IMR-90 (cell line): ENCODE measurements at regions not wholly inside any gene's neighbourhood (a gene's known extent, or its start where the extent isn't known, plus 50 kb on each side); places are given as distances from the start of the nearest gene placed in this dataset.

Experiments
- ATAC-seq: fragments of 200-7000 bp; cut with Tn5 transposase; 2 replicates; pipeline ENCODE4 v1.9.1; 2020; ENCODE audit warnings: low read depth, mild to moderate bottlenecking, moderate library complexity
- BruUV-seq: library from RNA; stranded (reverse); fragments of 400-500 nt; replicated peaks from 2 replicates; lab custom pipeline; 2021; lab: Mats Ljungman, UMichigan
- CTCF ChIA-PET: fragments of 300-600 bp; formaldehyde crosslinking; extraction: SDS; loops from one replicate; lab custom pipeline; 2021; ENCODE audit warnings: antibody characterized with exemption; lab: Yijun Ruan, JAX
- POLR2A ChIA-PET: fragments of 300-600 bp; sonication (Branson Sonifier 250); formaldehyde crosslinking; loops from one replicate; lab custom pipeline; 2022; ENCODE audit warnings: antibody characterized with exemption; ENCODE audit not compliant: unreplicated experiment; lab: Charles Lee
- DNase-seq: peaks from one replicate; pipeline ENCODE4 v3.0.0; 2013
- H2AFZ ChIP-seq: replicated peaks from 2 replicates; pipeline ENCODE3; 2013; ENCODE audit warnings: low read length, mild to moderate bottlenecking; ENCODE audit not compliant: poor library complexity
- H2AK5ac ChIP-seq: 2 replicates; pipeline ENCODE4 v1.6.1; 2013; ENCODE audit warnings: low read depth, low read length, inconsistent platforms
- H2AK9ac ChIP-seq: replicated peaks from 2 replicates; pipeline ENCODE3; 2013; ENCODE audit warnings: mild to moderate bottlenecking, low read depth, low read length, moderate library complexity; ENCODE audit not compliant: poor library complexity
- H2BK120ac ChIP-seq: 2 replicates; pipeline ENCODE4 v1.6.1; 2013; ENCODE audit warnings: low read depth, low read length, inconsistent platforms
- H2BK15ac ChIP-seq: 3 replicates; pipeline ENCODE4 v1.6.1; 2013; ENCODE audit warnings: low read depth, low read length, inconsistent platforms
- H2BK20ac ChIP-seq: 2 replicates; pipeline ENCODE4 v1.6.1; 2013; ENCODE audit warnings: low read depth, mild to moderate bottlenecking, inconsistent platforms, low read length, moderate library complexity
- H2BK5ac ChIP-seq: 2 replicates; pipeline ENCODE4 v1.6.1; 2013; ENCODE audit warnings: mild to moderate bottlenecking, low read depth, low read length, inconsistent platforms; ENCODE audit not compliant: poor library complexity, severe bottlenecking
- H3K14ac ChIP-seq: replicated peaks from 2 replicates; pipeline ENCODE4 v1.6.1; 2013; ENCODE audit warnings: low read depth, low read length, inconsistent platforms
- H3K18ac ChIP-seq: 2 replicates; pipeline ENCODE4 v1.6.1; 2013; ENCODE audit warnings: low read depth, low read length, control low read depth
- H3K23ac ChIP-seq: 2 replicates; pipeline ENCODE4 v1.6.1; 2013; ENCODE audit warnings: low read depth, low read length, inconsistent platforms
- H3K27ac ChIP-seq: 2 replicates; pipeline ENCODE4 v1.5.1; 2013; ENCODE audit warnings: mild to moderate bottlenecking, control low read depth, low read length; ENCODE audit not compliant: insufficient read depth
- H3K27me3 ChIP-seq: 2 replicates; pipeline ENCODE4 v1.6.1; 2013; ENCODE audit warnings: low read length; ENCODE audit not compliant: control insufficient read depth, insufficient read depth
- H3K36me3 ChIP-seq: 2 replicates; pipeline ENCODE4 v1.6.1; 2013; ENCODE audit warnings: low read length, mixed read lengths; ENCODE audit not compliant: control insufficient read depth, insufficient read depth
- H3K4ac ChIP-seq: 2 replicates; pipeline ENCODE4 v1.6.1; 2013; ENCODE audit warnings: low read depth, low read length, inconsistent platforms
- H3K4me1 ChIP-seq: 2 replicates; pipeline ENCODE4 v1.6.1; 2013; ENCODE audit warnings: low read length, mixed read lengths; ENCODE audit not compliant: control insufficient read depth, insufficient read depth
- H3K4me2 ChIP-seq: 2 replicates; pipeline ENCODE4 v1.6.1; 2013; ENCODE audit warnings: low read depth, mild to moderate bottlenecking, control low read depth, low read length, moderate library complexity
- H3K4me3 ChIP-seq: 2 replicates; pipeline ENCODE4 v1.5.1; 2013; ENCODE audit warnings: low read depth, mild to moderate bottlenecking, control low read depth, low read length, moderate library complexity; ENCODE audit not compliant: insufficient read depth
- H3K56ac ChIP-seq: 2 replicates; pipeline ENCODE4 v1.6.1; 2013; ENCODE audit warnings: low read length, inconsistent platforms; ENCODE audit not compliant: insufficient read depth; ENCODE audit errors: extremely low read depth
- H3K79me1 ChIP-seq, 2 experiments: 2 replicates each; pipeline ENCODE4 v1.6.1; 2013; ENCODE audit warnings: low read length in 2 of 2, inconsistent platforms in 1 of 2, low read depth in 1 of 2
- H3K9ac ChIP-seq: 2 replicates; pipeline ENCODE4 v1.6.1; 2013; ENCODE audit warnings: low read depth, low read length, control low read depth
- H3K9me1 ChIP-seq: 2 replicates; pipeline ENCODE4 v1.6.1; 2013; ENCODE audit warnings: low read length, inconsistent platforms; ENCODE audit not compliant: insufficient read depth
- H3K9me3 ChIP-seq: 2 replicates; pipeline ENCODE4 v1.6.1; 2013; ENCODE audit warnings: low read length; ENCODE audit not compliant: control insufficient read depth, insufficient read depth
- H4K20me1 ChIP-seq: 2 replicates; pipeline ENCODE4 v1.6.1; 2013; ENCODE audit warnings: low read length, inconsistent platforms; ENCODE audit not compliant: insufficient read depth
- H4K5ac ChIP-seq: 2 replicates; pipeline ENCODE4 v1.6.1; 2013; ENCODE audit warnings: mild to moderate bottlenecking, low read depth, low read length, control low read depth
- H4K8ac ChIP-seq, 2 experiments: 2 replicates each; pipeline ENCODE4 v1.6.1; 2013; ENCODE audit warnings: low read depth in 2 of 2, low read length in 2 of 2, control low read depth in 1 of 2, inconsistent platforms in 1 of 2
- H4K91ac ChIP-seq: 2 replicates; pipeline ENCODE4 v1.6.1; 2013; ENCODE audit warnings: low read depth, low read length, inconsistent platforms; ENCODE audit not compliant: insufficient read depth
- CEBPB ChIP-seq: IDR thresholded peaks from 2 replicates; pipeline ENCODE4 v1.6.1; 2012; ENCODE audit warnings: low read depth, low read length, improper control_type of control experiment
- FOS ChIP-seq: fragments of 150-350 bp; IDR thresholded peaks from 2 replicates; pipeline ENCODE4 v1.6.1; 2016; ENCODE audit warnings: low read depth, low read length
- MAFK ChIP-seq: IDR thresholded peaks from 2 replicates; pipeline ENCODE4 v1.6.1; 2012; ENCODE audit warnings: low read depth, low read length, improper control_type of control experiment
- MAZ ChIP-seq: IDR thresholded peaks from 2 replicates; pipeline ENCODE4 v1.6.1; 2012; ENCODE audit warnings: low read depth, mild to moderate bottlenecking, low read length, improper control_type of control experiment, moderate library complexity, borderline replicate concordance
- MXI1 ChIP-seq: IDR thresholded peaks from 2 replicates; pipeline ENCODE4 v1.6.1; 2012; ENCODE audit warnings: low read depth, mild to moderate bottlenecking, low read length, moderate library complexity, borderline replicate concordance
- POLR2A ChIP-seq: IDR thresholded peaks from 2 replicates; pipeline ENCODE4 v1.6.1; 2012; ENCODE audit warnings: mild to moderate bottlenecking, low read depth, low read length
- RCOR1 ChIP-seq: IDR thresholded peaks from 2 replicates; pipeline ENCODE4 v1.6.1; 2012; ENCODE audit warnings: mild to moderate bottlenecking, low read length, improper control_type of control experiment; ENCODE audit not compliant: insufficient replicate concordance
- RFX5 ChIP-seq: IDR thresholded peaks from 2 replicates; pipeline ENCODE4 v1.8.0; 2012; ENCODE audit warnings: low read depth, mild to moderate bottlenecking, low read length, moderate library complexity
- SMC3 ChIP-seq: fragments of 150-350 bp; IDR thresholded peaks from 2 replicates; pipeline ENCODE4 v1.6.1; 2016; ENCODE audit warnings: low read depth, mild to moderate bottlenecking, antibody characterized with exemption, low read length, moderate library complexity
- WGBS, 2 experiments: methylation state at CpG; one replicate each; pipeline versions ENCODE4 v1.1.5 to v1.1.7; 2013; ENCODE audit warnings: missing lambda C conversion rate in 2 of 2; ENCODE audit not compliant: insufficient read length in 1 of 2; ENCODE audit errors: extremely low coverage in 2 of 2; 5-methylcytosine and 5-hydroxymethylcytosine counted together
- dilution Hi-C: fragments of 300-500 bp; cut with HindIII; formaldehyde crosslinking; loops from one replicate; pipeline ENCODE4 v1.14.3; 2018; ENCODE audit warnings: low sequenced_read_pairs; ENCODE audit not compliant: unreplicated experiment
- in situ Hi-C: fragments of 300-500 bp; cut with MboI; formaldehyde crosslinking; loops from 3 replicates; pipeline ENCODE4 v1.14.3; 2019; ENCODE audit warnings: low sequenced_read_pairs, inconsistent platforms, mixed read lengths
- intact Hi-C: fragments of 100-400 bp; cut with micrococcal nuclease; formaldehyde crosslinking; loops from 2 replicates; pipeline ENCODE4 v1.10.0; 2022
- TF ChIP-seq, protein P1 (sequence below): fragments of 150-350 bp; IDR thresholded peaks from 2 replicates; pipeline ENCODE4 v1.6.1; 2017; ENCODE audit warnings: mild to moderate bottlenecking, antibody characterized with exemption, low read length, low read depth

DNA sequence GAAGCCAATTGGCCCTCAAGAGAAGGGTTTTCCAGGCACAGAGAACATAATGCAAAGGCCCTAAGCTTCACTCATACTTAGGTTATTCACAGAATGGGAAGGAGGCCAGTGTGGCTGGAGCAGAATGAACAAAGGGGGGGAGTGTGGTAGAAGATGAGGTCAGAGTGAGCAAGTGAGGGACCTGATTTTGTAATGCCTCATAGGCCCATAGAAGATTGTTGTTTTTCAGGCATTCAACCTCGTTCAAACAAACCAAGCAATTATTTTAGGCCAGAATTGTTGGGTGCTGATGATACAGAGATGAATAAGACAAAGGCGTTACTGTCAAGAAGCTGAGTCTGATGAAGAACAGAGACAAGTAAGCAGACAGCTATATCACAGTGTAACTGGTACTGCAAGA is 54.5 kb upstream of the RAP1A start:
- peaks cover 14% of the 10 kb centered on the region for H3K9me1 ChIP-seq
- H4K20me1 ChIP-seq: no peaks in the 10 kb centered on the region
- no CpG with 5 or more reads among the region's 2 CpGs for WGBS, 2 experiments
- ChIA-PET CTCF (no interaction called here), POLR2A (no interaction called here)
- peak overlapping the region; percentile 50 for H2BK120ac ChIP-seq
- H3K9me3 ChIP-seq: no peaks in the 10 kb centered on the region
- no peak overlapping the region for H3K27ac ChIP-seq
- DNase-seq: peak; percentile 97
- H3K79me1 ChIP-seq: peaks cover 0 to 5% of the 10 kb centered on the region in 2 experiments; a peak in 1 of 4 replicates
- H4K8ac ChIP-seq: peak overlapping the region in 1 of 2 experiments; percentile 29; a peak in 2 of 4 replicates
- H3K36me3 ChIP-seq: no peaks in the 10 kb centered on the region
- H2AFZ ChIP-seq: no peak overlapping the region
- peak overlapping the region; percentile 58; the same call in 1 of the 2 replicates for H3K4ac ChIP-seq
- peak overlapping the region; percentile 12; the same call in 1 of the 2 replicates for H4K91ac ChIP-seq
- dilution Hi-C loops: no loop called here
- peak overlapping the region; percentile 60 for H2BK20ac ChIP-seq
- TF ChIP-seq MAFK: 0 out of 2 replicates have a peak, but pooled peaks have one; percentile 14
- peak; percentile 40; the same call in 1 of the 2 replicates for TF ChIP-seq MAZ
- TF ChIP-seq CEBPB: peak; percentile 82
- TF ChIP-seq POLR2A: no peak
- TF ChIP-seq RCOR1: no peak
- no peak for TF ChIP-seq RFX5
- TF ChIP-seq, protein P1, sequence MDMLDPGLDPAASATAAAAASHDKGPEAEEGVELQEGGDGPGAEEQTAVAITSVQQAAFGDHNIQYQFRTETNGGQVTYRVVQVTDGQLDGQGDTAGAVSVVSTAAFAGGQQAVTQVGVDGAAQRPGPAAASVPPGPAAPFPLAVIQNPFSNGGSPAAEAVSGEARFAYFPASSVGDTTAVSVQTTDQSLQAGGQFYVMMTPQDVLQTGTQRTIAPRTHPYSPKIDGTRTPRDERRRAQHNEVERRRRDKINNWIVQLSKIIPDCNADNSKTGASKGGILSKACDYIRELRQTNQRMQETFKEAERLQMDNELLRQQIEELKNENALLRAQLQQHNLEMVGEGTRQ: no peak
- peak; percentile 34; the same call in 1 of the 2 replicates for TF ChIP-seq FOS
- no peak for TF ChIP-seq SMC3
- TF ChIP-seq MXI1: no peak
- peaks cover 12% of the 10 kb centered on the region for H3K4me1 ChIP-seq
- H2AK5ac ChIP-seq: peak overlapping the region; percentile 46; the same call in 1 of the 2 replicates
- peak; percentile 89 for ATAC-seq
- BruUV-seq: no TSS peak
- H2AK9ac ChIP-seq: peak overlapping the region; percentile 1
- H4K5ac ChIP-seq: no peak overlapping the region
- H3K14ac ChIP-seq: peak overlapping the region; percentile 61; the same call in 1 of the 2 replicates
- no peak overlapping the region; the same call in 1 of the 2 replicates for H3K4me2 ChIP-seq
- no peaks in the 10 kb centered on the region for H3K27me3 ChIP-seq
- H3K4me3 ChIP-seq: no peak overlapping the region
- no peak overlapping the region for H3K9ac ChIP-seq
- no peak overlapping the region for H3K56ac ChIP-seq
- in situ Hi-C loops: no loop called here
- peak overlapping the region; percentile 78 for H2BK5ac ChIP-seq
- intact Hi-C loops: no loop called here
- H3K23ac ChIP-seq: peak overlapping the region; percentile 39; the same call in 1 of the 2 replicates
- H3K18ac ChIP-seq: no peak overlapping the region; the same call in 1 of the 2 replicates
- H2BK15ac ChIP-seq: peak overlapping the region; percentile 22; the same call in 2 of the 3 replicates
